Osteocyte (in vitro differentiated cells): ENCODE measurements at regions not wholly inside any gene's neighbourhood (a gene's known extent, or its start where the extent isn't known, plus 50 kb on each side); places are given as distances from the start of the nearest gene placed in this dataset.
"Not testable (repeated sequence)": the region's sequence is repeated elsewhere in the genome, so short reads cannot be mapped to it uniquely, and the experiment has no call there.

Experiments used
- DNase-seq: peaks from one replicate; pipeline ENCODE4 v3.0.0; 2021; ENCODE audit warnings: mixed read lengths; ENCODE audit not compliant: unreplicated experiment; ENCODE audit errors: extremely low spot score
- H3K27ac Mint-ChIP-seq: one replicate; pipeline ENCODE4 v1.8.0; 2021; ENCODE audit warnings: mild to moderate bottlenecking, mixed read lengths; ENCODE audit not compliant: unreplicated experiment
- H3K27me3 Mint-ChIP-seq: one replicate; pipeline ENCODE4 v1.8.0; 2021; ENCODE audit warnings: mixed read lengths; ENCODE audit not compliant: unreplicated experiment
- H3K36me3 Mint-ChIP-seq: one replicate; pipeline ENCODE4 v1.8.0; 2021; ENCODE audit warnings: mixed read lengths; ENCODE audit not compliant: unreplicated experiment
- H3K4me1 Mint-ChIP-seq: one replicate; pipeline ENCODE4 v1.8.0; 2021; ENCODE audit warnings: mixed read lengths; ENCODE audit not compliant: unreplicated experiment
- H3K4me3 Mint-ChIP-seq: one replicate; pipeline ENCODE4 v1.8.0; 2021; ENCODE audit warnings: mild to moderate bottlenecking, moderate library complexity, mixed read lengths; ENCODE audit not compliant: unreplicated experiment
- H3K9me3 Mint-ChIP-seq: one replicate; pipeline ENCODE4 v1.8.0; 2021; ENCODE audit warnings: mixed read lengths; ENCODE audit not compliant: unreplicated experiment
- TF ChIP-seq, protein P1 (sequence below): fragments of 200-600 bp; sonication (generic); IDR thresholded peaks from 2 replicates; pipeline ENCODE4 v1.5.0; 2021; ENCODE audit warnings: antibody characterized with exemption, mild to moderate bottlenecking, moderate library complexity

GRCh38 chr10:108338146-108338545 lies 1173.6 kb upstream of the SORCS1 start:
- no peaks in the 10 kb centered on the region for H3K36me3 Mint-ChIP-seq
- no peaks in the 10 kb centered on the region for H3K27me3 Mint-ChIP-seq
- H3K4me3 Mint-ChIP-seq = no peak overlapping the region
- H3K27ac Mint-ChIP-seq = no peak overlapping the region
- TF ChIP-seq, protein P1, sequence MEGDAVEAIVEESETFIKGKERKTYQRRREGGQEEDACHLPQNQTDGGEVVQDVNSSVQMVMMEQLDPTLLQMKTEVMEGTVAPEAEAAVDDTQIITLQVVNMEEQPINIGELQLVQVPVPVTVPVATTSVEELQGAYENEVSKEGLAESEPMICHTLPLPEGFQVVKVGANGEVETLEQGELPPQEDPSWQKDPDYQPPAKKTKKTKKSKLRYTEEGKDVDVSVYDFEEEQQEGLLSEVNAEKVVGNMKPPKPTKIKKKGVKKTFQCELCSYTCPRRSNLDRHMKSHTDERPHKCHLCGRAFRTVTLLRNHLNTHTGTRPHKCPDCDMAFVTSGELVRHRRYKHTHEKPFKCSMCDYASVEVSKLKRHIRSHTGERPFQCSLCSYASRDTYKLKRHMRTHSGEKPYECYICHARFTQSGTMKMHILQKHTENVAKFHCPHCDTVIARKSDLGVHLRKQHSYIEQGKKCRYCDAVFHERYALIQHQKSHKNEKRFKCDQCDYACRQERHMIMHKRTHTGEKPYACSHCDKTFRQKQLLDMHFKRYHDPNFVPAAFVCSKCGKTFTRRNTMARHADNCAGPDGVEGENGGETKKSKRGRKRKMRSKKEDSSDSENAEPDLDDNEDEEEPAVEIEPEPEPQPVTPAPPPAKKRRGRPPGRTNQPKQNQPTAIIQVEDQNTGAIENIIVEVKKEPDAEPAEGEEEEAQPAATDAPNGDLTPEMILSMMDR = no peak
- H3K4me1 Mint-ChIP-seq = no peaks in the 10 kb centered on the region
- DNase-seq = no peak
- H3K9me3 Mint-ChIP-seq = peaks cover 16% of the 10 kb centered on the region

DNA sequence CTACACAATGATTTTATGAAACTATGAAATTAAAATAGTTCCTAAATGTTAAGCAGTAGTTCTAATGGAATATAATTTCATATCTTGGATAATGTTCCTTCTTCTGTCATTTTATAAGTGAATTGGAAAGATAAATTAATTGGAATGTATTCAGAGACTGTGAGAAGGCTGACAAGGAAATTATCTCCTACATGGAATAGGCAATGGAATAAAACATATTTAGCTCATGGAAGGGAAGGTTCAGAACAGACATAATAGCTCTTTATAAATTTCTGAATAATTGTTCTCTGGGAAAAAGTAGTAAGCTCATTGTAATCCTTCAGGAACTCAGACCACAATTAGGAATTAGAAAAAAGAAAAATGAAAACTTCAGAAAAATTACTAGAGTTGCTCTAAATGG lies 1172.3 kb upstream of the SORCS1 start:
- Mint-ChIP-seq H3K4me1 (no peaks in the 10 kb centered on the region), H3K27me3 (no peaks in the 10 kb centered on the region), H3K27ac (no peak overlapping the region), H3K4me3 (no peak overlapping the region), H3K9me3 (peaks cover 16% of the 10 kb centered on the region), H3K36me3 (no peaks in the 10 kb centered on the region)
- DNase-seq = no peak
- TF ChIP-seq, protein P1 = no peak

- Mint-ChIP-seq H3K36me3 (no peaks in the 10 kb centered on the region), H3K4me3 (no peak overlapping the region)
- no peak for DNase-seq
Measured at GRCh38 chr10:108327706-108328105, 1163.2 kb upstream of the SORCS1 start.

GRCh38 chr10:108323274-108323798 lies 1158.8 kb upstream of the SORCS1 start:
- no peak for DNase-seq
- Mint-ChIP-seq H3K27ac (no peak overlapping the region), H3K27me3 (no peaks in the 10 kb centered on the region), H3K4me1 (no peaks in the 10 kb centered on the region), H3K4me3 (no peak overlapping the region), H3K9me3 (peaks cover 13% of the 10 kb centered on the region), H3K36me3 (no peaks in the 10 kb centered on the region)
- TF ChIP-seq, protein P1 = no peak

More at GRCh38 chr10:108327706-108328105, 1163.2 kb upstream of the SORCS1 start:
- H3K9me3 Mint-ChIP-seq = peaks cover 18% of the 10 kb centered on the region
- no peak overlapping the region for H3K27ac Mint-ChIP-seq
- TF ChIP-seq, protein P1 = no peak
- no peaks in the 10 kb centered on the region for H3K4me1 Mint-ChIP-seq
- H3K27me3 Mint-ChIP-seq = no peaks in the 10 kb centered on the region

- Mint-ChIP-seq H3K27me3 (no peaks in the 10 kb centered on the region), H3K4me1 (no peaks in the 10 kb centered on the region), H3K36me3 (no peaks in the 10 kb centered on the region), H3K9me3 (peaks cover 8% of the 10 kb centered on the region), H3K27ac (no peak overlapping the region), H3K4me3 (no peak overlapping the region)
- TF ChIP-seq, protein P1 = no peak
- DNase-seq = no peak
Measured at GRCh38 chr10:108319434-108320222, 1155.1 kb upstream of the SORCS1 start.

DNA sequence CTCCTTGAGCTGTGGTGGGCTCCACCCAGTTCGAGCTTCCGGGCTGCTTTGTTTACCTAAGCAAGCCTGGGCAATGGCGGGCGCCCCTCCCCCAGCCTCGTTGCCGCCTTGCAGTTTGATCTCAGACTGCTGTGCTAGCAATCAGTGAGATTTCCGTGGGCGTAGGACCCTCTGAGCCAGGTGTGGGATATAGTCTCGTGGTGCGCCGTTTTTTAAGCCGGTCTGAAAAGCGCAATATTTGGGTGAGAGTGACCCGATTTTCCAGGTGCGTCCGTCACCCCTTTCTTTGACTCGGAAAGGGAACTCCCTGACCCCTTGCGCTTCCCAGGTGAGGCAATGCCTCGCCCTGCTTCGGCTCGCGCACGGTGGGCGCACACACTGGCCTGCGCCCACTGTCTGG lies 1151.1 kb upstream of the SORCS1 start:
- H3K9me3 Mint-ChIP-seq, DNase-seq, H3K36me3 Mint-ChIP-seq, H3K4me1 Mint-ChIP-seq, H3K27ac Mint-ChIP-seq, H3K27me3 Mint-ChIP-seq, H3K4me3 Mint-ChIP-seq: not testable (repeated sequence)
